ENCODE measurements at regions not wholly inside any gene's neighbourhood (a gene's known extent, or its start where the extent isn't known, plus 50 kb on each side); places are given as distances from the start of the nearest gene placed in this dataset.

- Histone ChIP-seq H3K27me3 (ENCODE audit: control insufficient read depth, insufficient read depth, low read length) (no peaks in the 10 kb centered on the region), H3K4me3 (ENCODE audit: low read depth, low read length) (no peak overlapping the region), H3K36me3 (ENCODE audit: control insufficient read depth, insufficient read depth, low read length) (no peaks in the 10 kb centered on the region)
- CTCF ChIA-PET = no interaction called here
- DNase-seq (ENCODE audit: low read depth) = no peak
- POLR2A ChIA-PET = no interaction called here
- TF ChIP-seq, protein P1, sequence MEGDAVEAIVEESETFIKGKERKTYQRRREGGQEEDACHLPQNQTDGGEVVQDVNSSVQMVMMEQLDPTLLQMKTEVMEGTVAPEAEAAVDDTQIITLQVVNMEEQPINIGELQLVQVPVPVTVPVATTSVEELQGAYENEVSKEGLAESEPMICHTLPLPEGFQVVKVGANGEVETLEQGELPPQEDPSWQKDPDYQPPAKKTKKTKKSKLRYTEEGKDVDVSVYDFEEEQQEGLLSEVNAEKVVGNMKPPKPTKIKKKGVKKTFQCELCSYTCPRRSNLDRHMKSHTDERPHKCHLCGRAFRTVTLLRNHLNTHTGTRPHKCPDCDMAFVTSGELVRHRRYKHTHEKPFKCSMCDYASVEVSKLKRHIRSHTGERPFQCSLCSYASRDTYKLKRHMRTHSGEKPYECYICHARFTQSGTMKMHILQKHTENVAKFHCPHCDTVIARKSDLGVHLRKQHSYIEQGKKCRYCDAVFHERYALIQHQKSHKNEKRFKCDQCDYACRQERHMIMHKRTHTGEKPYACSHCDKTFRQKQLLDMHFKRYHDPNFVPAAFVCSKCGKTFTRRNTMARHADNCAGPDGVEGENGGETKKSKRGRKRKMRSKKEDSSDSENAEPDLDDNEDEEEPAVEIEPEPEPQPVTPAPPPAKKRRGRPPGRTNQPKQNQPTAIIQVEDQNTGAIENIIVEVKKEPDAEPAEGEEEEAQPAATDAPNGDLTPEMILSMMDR (IDR thresholded peaks at IDR 0.05; ENCODE audit: insufficient read depth, low read depth, low read length) = no peak
These were observed 169.4 kb downstream of the GLUD2 start for GRCh38 chrX:121216641-121217374.

DNA sequence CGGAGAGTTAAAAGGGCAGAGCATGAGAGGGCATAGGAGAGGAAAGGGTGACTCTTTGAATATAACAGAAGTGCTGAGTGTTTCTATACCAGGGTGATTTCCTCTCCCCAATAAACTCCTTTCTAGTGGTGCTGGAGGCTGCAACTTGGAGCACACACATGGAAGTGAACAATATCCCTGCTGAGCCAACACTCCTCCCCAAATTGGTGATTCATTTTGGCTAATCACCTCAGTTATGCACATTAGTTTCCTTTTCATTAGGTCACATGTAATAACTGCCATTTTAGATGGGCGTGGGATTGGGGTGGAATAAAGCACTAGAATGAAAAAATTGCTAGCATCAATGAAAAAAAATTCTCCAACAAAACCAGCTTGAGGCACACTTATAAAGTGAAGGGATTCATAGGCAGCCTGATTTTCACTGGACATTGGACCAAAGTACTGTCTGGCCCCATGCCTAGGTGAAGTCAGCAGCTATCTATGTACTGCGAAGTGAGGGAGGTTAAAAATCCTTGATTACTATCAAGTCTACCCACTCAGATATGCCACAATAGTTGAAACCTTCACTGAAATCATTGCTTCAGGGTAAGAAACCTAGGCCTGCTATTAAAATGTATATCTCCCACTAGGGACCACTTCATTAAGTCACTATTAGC is 174.0 kb downstream of the GLUD2 start:
- ChIA-PET POLR2A (no interaction called here), CTCF (no interaction called here)
- TF ChIP-seq, protein P1 (IDR thresholded peaks at IDR 0.05; ENCODE audit: insufficient read depth, low read depth, low read length) = no peak
- no peaks in the 10 kb centered on the region for H3K36me3 ChIP-seq (ENCODE audit: control insufficient read depth, insufficient read depth, low read length)
- no peak overlapping the region for H3K4me3 ChIP-seq (ENCODE audit: low read depth, low read length)
- H3K27me3 ChIP-seq (ENCODE audit: control insufficient read depth, insufficient read depth, low read length) = no peaks in the 10 kb centered on the region
- DNase-seq (ENCODE audit: low read depth) = no peak

DNA sequence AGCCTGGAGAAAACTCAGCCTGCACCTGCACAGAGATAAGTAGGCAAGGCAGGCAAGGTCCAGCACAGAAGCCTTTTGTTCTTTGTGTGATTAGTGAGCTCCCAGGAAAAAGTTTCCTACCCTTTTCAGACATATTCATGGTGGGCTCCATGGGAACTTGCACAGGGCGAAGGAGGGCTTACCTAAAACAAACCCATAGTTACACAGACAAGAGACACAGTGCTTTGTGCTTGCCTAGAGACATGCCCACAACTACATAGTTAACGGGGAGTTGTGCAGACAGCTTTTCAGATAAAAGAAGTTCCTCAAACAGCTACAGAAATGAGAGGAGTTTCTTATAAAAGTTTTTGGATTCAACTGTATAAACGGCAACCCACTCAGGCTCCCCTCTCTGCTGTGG is 180.5 kb downstream of the GLUD2 start:
- no peaks in the 10 kb centered on the region for H3K36me3 ChIP-seq (ENCODE audit: control insufficient read depth, insufficient read depth, low read length)
- H3K4me3 ChIP-seq (ENCODE audit: low read depth, low read length) = no peak overlapping the region
- H3K27me3 ChIP-seq (ENCODE audit: control insufficient read depth, insufficient read depth, low read length) = no peaks in the 10 kb centered on the region
- ChIA-PET POLR2A (no interaction called here), CTCF (no interaction called here)
- DNase-seq (ENCODE audit: low read depth) = no peak
- TF ChIP-seq, protein P1 (IDR thresholded peaks at IDR 0.05; ENCODE audit: insufficient read depth, low read depth, low read length) = no peak

- no peak for DNase-seq (ENCODE audit: low read depth)
- TF ChIP-seq, protein P1 (IDR thresholded peaks at IDR 0.05; ENCODE audit: insufficient read depth, low read depth, low read length) = no peak
- ChIA-PET CTCF (no interaction called here), POLR2A (no interaction called here)
- H3K36me3 ChIP-seq (ENCODE audit: control insufficient read depth, insufficient read depth, low read length) = no peaks in the 10 kb centered on the region
- H3K27me3 ChIP-seq (ENCODE audit: control insufficient read depth, insufficient read depth, low read length) = no peaks in the 10 kb centered on the region
- no peak overlapping the region for H3K4me3 ChIP-seq (ENCODE audit: low read depth, low read length)
These were observed 184.4 kb downstream of the GLUD2 start for GRCh38 chrX:121231566-121232358.

DNA sequence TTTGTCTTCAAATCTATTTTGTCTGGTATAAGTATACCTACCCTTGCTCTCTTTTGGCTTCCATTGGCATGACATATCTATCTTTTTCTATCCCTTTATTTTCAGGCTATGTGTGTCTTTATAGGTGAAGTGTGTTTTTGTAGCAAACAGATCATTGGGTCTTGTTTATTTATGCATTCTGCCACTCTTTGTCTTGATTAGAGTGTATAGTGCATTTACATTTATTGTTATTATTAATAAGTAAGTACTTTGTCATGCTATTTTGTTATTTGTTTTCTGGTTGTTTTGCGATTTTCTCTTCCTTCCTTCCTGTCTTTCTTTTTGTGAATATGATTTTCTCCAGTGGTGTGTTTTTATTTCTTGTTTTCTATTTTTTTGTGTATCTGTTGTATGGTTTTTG is 188.6 kb downstream of the GLUD2 start:
- no peak for DNase-seq (ENCODE audit: low read depth)
- no peaks in the 10 kb centered on the region for H3K27me3 ChIP-seq (ENCODE audit: control insufficient read depth, insufficient read depth, low read length)
- no peaks in the 10 kb centered on the region for H3K36me3 ChIP-seq (ENCODE audit: control insufficient read depth, insufficient read depth, low read length)
- TF ChIP-seq, protein P1 (IDR thresholded peaks at IDR 0.05; ENCODE audit: insufficient read depth, low read depth, low read length) = no peak
- CTCF ChIA-PET = no interaction called here
- no peak overlapping the region for H3K4me3 ChIP-seq (ENCODE audit: low read depth, low read length)
- POLR2A ChIA-PET = no interaction called here
